ENCODE measurements at regions not wholly inside any gene's neighbourhood (a gene's known extent, or its start where the extent isn't known, plus 50 kb on each side); places are given as distances from the start of the nearest gene placed in this dataset.

GRCh38 chr18:1581581-1581980, 676.9 kb downstream of the ADCYAP1 start:
- no peak overlapping the region for H3K4me3 ChIP-seq (ENCODE audit: low read depth, low read length)
- TF ChIP-seq CTCF (IDR thresholded peaks at IDR 0.05; ENCODE audit: low read depth, low read length, missing control alignments): no peak
- no peak for DNase-seq (ENCODE audit: low read depth)

- TF ChIP-seq CTCF (IDR thresholded peaks at IDR 0.05; ENCODE audit: low read depth, low read length, missing control alignments): peak; percentile 35
- no peak overlapping the region for H3K4me3 ChIP-seq (ENCODE audit: low read depth, low read length)
- no peak for DNase-seq (ENCODE audit: low read depth)
Measured at GRCh38 chr18:1585881-1586488, 681.3 kb downstream of the ADCYAP1 start.

- no peak for DNase-seq (ENCODE audit: low read depth)
- no peak for TF ChIP-seq CTCF (IDR thresholded peaks at IDR 0.05; ENCODE audit: low read depth, low read length, missing control alignments)
- no peak overlapping the region for H3K4me3 ChIP-seq (ENCODE audit: low read depth, low read length)
Measured at GRCh38 chr18:1593091-1593490, 688.4 kb downstream of the ADCYAP1 start.

- no peak overlapping the region for H3K4me3 ChIP-seq (ENCODE audit: low read depth, low read length)
- no peak for TF ChIP-seq CTCF (IDR thresholded peaks at IDR 0.05; ENCODE audit: low read depth, low read length, missing control alignments)
- DNase-seq (ENCODE audit: low read depth): no peak
Measured at GRCh38 chr18:1595195-1595594, 690.5 kb downstream of the ADCYAP1 start.

- TF ChIP-seq CTCF (IDR thresholded peaks at IDR 0.05; ENCODE audit: low read depth, low read length, missing control alignments): no peak
- no peak for DNase-seq (ENCODE audit: low read depth)
- no peak overlapping the region for H3K4me3 ChIP-seq (ENCODE audit: low read depth, low read length)
Measured at GRCh38 chr18:1599196-1599595, 694.5 kb downstream of the ADCYAP1 start.

- DNase-seq (ENCODE audit: low read depth): no peak
- TF ChIP-seq CTCF (IDR thresholded peaks at IDR 0.05; ENCODE audit: low read depth, low read length, missing control alignments): no peak
- no peak overlapping the region for H3K4me3 ChIP-seq (ENCODE audit: low read depth, low read length)
Measured at GRCh38 chr18:1604751-1605150, 700.1 kb downstream of the ADCYAP1 start.

GRCh38 chr18:1618364-1618763, 713.7 kb downstream of the ADCYAP1 start:
- no peak overlapping the region for H3K4me3 ChIP-seq (ENCODE audit: low read depth, low read length)
- TF ChIP-seq CTCF (IDR thresholded peaks at IDR 0.05; ENCODE audit: low read depth, low read length, missing control alignments): no peak
- DNase-seq (ENCODE audit: low read depth): no peak

Data from GM12864 (cell line).